CD8-positive, alpha-beta memory T cell (primary cell): ENCODE measurements at regions not wholly inside any gene's neighbourhood (a gene's known extent, or its start where the extent isn't known, plus 50 kb on each side); places are given as distances from the start of the nearest gene placed in this dataset.
A peak's percentile ranks its signal among the peaks of the same experiment; 100 is the strongest.

Experiments
- CTCF ChIA-PET: fragments of 350-600 bp; sonication (Branson Sonifier 250); formaldehyde crosslinking; loops from one replicate; lab custom pipeline; 2021; ENCODE audit warnings: antibody characterized with exemption; lab: Charles Lee
- POLR2A ChIA-PET: fragments of 350-600 bp; sonication (Branson Sonifier 250); formaldehyde crosslinking; loops from one replicate; lab custom pipeline; 2021; ENCODE audit warnings: antibody characterized with exemption; lab: Charles Lee
- DNase-seq, 5 donors: peaks; one replicate each; pipeline versions ENCODE4 v3.0.0 to v3.0.0-alpha.2; 2020 to 2022; ENCODE audit warnings: mixed read lengths in 1 of 5
- H3K27ac ChIP-seq: one replicate; pipeline ENCODE4 v1.7.0; 2013; ENCODE audit warnings: low read depth, mild to moderate bottlenecking, low read length, moderate library complexity
- H3K27me3 ChIP-seq: 2 replicates; pipeline ENCODE4 v1.7.0; 2013; ENCODE audit warnings: low read length, mild to moderate bottlenecking; ENCODE audit not compliant: insufficient read depth, poor library complexity, severe bottlenecking
- H3K36me3 ChIP-seq: 2 replicates; pipeline ENCODE4 v1.7.0; 2013; ENCODE audit warnings: mild to moderate bottlenecking, low read length, moderate library complexity; ENCODE audit not compliant: insufficient read depth
- H3K4me1 ChIP-seq: 2 replicates; pipeline ENCODE4 v1.7.0; 2013; ENCODE audit warnings: mild to moderate bottlenecking, low read length, moderate library complexity; ENCODE audit not compliant: insufficient read depth
- H3K4me3 ChIP-seq: 2 replicates; pipeline ENCODE4 v1.7.0; 2013; ENCODE audit warnings: mild to moderate bottlenecking, low read length
- H3K9me3 ChIP-seq: 2 replicates; pipeline ENCODE4 v1.7.0; 2013; ENCODE audit warnings: mild to moderate bottlenecking, low read length
- H3K27ac Mint-ChIP-seq, 8 donors: one replicate each; pipeline ENCODE4 v1.8.0; 2020 to 2021; ENCODE audit warnings: mixed read lengths in 8 of 8, mild to moderate bottlenecking in 6 of 8, inconsistent platforms in 3 of 8, moderate library complexity in 3 of 8
- H3K27me3 Mint-ChIP-seq, 2 donors: one replicate each; pipeline ENCODE4 v1.8.0; 2020 to 2021; ENCODE audit warnings: mixed read lengths in 2 of 2, mild to moderate bottlenecking in 1 of 2, moderate library complexity in 1 of 2
- H3K36me3 Mint-ChIP-seq, 3 donors: one replicate each; pipeline ENCODE4 v1.8.0; 2020 to 2021; ENCODE audit warnings: mixed read lengths in 3 of 3, inconsistent platforms in 1 of 3, mild to moderate bottlenecking in 1 of 3
- H3K4me1 Mint-ChIP-seq, 3 donors: one replicate each; pipeline ENCODE4 v1.8.0; 2020 to 2021; ENCODE audit warnings: mixed read lengths in 3 of 3, inconsistent platforms in 1 of 3, mild to moderate bottlenecking in 1 of 3
- H3K4me3 Mint-ChIP-seq, 7 donors: one replicate each; pipeline ENCODE4 v1.8.0; 2020 to 2021; ENCODE audit warnings: mixed read lengths in 7 of 7, mild to moderate bottlenecking in 6 of 7, moderate library complexity in 4 of 7, inconsistent platforms in 2 of 7
- H3K9me3 Mint-ChIP-seq, 5 donors: one replicate each; pipeline ENCODE4 v1.8.0; 2020 to 2022; ENCODE audit warnings: mixed read lengths in 5 of 5, mild to moderate bottlenecking in 3 of 5, moderate library complexity in 2 of 5, inconsistent platforms in 1 of 5

DNA sequence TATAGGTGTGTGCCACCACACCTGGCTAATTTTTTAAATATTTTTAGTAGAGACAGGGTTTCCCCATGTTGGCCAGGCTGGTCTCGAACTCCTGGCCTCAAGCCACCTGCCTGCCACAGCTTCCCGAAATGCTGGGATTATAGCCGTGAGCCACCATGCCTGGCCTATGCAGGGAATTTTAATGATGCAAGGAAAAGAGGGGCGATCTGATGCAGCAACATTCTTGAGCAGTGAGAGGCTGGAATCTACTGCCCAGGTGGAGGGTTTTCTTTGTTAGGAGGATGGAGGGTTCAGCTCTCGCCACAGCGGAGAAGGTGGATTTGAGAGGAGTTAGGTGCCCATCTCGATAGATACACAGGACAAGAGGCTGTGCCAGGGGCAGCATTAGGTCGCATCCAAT, 332.3 kb downstream of the GATA3 start:
- Histone ChIP-seq H3K9me3 (no peaks in the 10 kb centered on the region), H3K36me3 (no peaks in the 10 kb centered on the region), H3K27ac (no peak overlapping the region), H3K4me3 (no peak overlapping the region), H3K27me3 (no peaks in the 10 kb centered on the region), H3K4me1 (no peaks in the 10 kb centered on the region)
- ChIA-PET CTCF (interaction anchor here (0.7 kb wide), 1 partner anchor 367 kb away, joined by 3 read pairs; no protein-coding TSS in a partner anchor), POLR2A (no interaction called here)
- no peak for DNase-seq
- Mint-ChIP-seq H3K4me3 (no peak overlapping the region), H3K4me1 (peaks cover 5 to 13% (median 6%) of the 10 kb centered on the region in 3 donors), H3K36me3 (peaks cover 0 to 20% (median 2%) of the 10 kb centered on the region in 3 donors), H3K9me3 (no peaks in the 10 kb centered on the region), H3K27me3 (peaks cover 0 to 1% of the 10 kb centered on the region in 2 donors), H3K27ac (peak overlapping the region in 2 of 8 donors; percentile 44 to 86)

DNA sequence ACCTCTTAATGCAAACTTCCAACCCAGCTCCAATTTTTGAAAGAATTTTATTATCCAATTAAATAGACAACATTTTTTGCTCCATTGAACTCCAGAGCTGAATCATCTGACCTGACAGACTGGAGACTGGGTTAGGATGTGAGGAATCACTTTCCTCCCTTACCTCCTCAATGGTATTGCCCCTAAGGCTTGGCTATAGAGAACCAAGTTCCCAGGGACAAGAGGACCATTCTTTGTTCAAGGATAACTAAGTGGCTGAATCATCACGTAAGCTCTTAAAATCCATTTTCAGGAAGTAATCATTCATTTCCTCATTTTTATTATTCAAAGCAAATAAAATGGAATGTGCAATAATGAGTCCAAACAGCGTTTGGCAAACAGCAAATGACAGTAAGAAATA, 335.1 kb downstream of the GATA3 start:
- Mint-ChIP-seq H3K4me1 (peaks cover 0 to 6% (median 3%) of the 10 kb centered on the region in 3 donors), H3K4me3 (no peak overlapping the region), H3K27me3 (peaks cover 0 to 1% of the 10 kb centered on the region in 2 donors), H3K36me3 (peaks cover 0 to 14% (median 2%) of the 10 kb centered on the region in 3 donors), H3K9me3 (no peaks in the 10 kb centered on the region), H3K27ac (no peak overlapping the region)
- Histone ChIP-seq H3K36me3 (no peaks in the 10 kb centered on the region), H3K4me3 (no peak overlapping the region), H3K27me3 (no peaks in the 10 kb centered on the region), H3K4me1 (no peaks in the 10 kb centered on the region), H3K9me3 (no peaks in the 10 kb centered on the region), H3K27ac (no peak overlapping the region)
- ChIA-PET POLR2A (interaction anchor here (0.8 kb wide), 1 partner anchor 26 kb away, joined by 3 read pairs; no protein-coding TSS in a partner anchor), CTCF (no interaction called here)
- no peak for DNase-seq

DNA sequence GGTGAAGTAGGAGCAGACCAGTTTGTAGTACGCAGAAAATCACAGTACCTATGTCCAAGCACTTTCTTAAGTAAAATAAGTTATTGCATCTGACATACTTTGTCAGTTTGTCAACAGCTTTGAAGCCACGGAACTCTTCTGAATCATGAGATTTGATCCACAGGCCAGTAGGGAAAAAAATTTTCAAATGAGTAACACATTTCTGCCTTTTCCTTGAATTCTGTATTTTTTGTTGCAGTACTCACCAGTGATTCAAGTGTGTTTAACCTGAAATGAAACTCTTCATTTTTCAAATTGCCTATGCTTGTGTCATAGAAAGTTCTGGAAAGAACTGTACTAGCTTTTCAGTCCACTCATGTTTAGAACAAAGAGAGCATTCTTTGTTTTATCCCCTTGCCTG, 337.7 kb downstream of the GATA3 start:
- no peaks in the 10 kb centered on the region for H3K27me3 Mint-ChIP-seq
- H3K4me3 Mint-ChIP-seq: no peak overlapping the region
- H3K9me3 Mint-ChIP-seq: no peaks in the 10 kb centered on the region
- Histone ChIP-seq H3K27me3 (no peaks in the 10 kb centered on the region), H3K4me3 (no peak overlapping the region), H3K27ac (no peak overlapping the region), H3K4me1 (no peaks in the 10 kb centered on the region), H3K9me3 (no peaks in the 10 kb centered on the region), H3K36me3 (no peaks in the 10 kb centered on the region)
- peaks cover 7 to 17% (median 12%) of the 10 kb centered on the region in 3 donors for H3K4me1 Mint-ChIP-seq
- no peak overlapping the region for H3K27ac Mint-ChIP-seq
- DNase-seq: no peak
- ChIA-PET CTCF (interaction anchor here (1.0 kb wide), 1 partner anchor 12 kb away, joined by 3 read pairs; no protein-coding TSS in a partner anchor), POLR2A (no interaction called here)
- peaks cover 0 to 7% (median 1%) of the 10 kb centered on the region in 3 donors for H3K36me3 Mint-ChIP-seq

DNA sequence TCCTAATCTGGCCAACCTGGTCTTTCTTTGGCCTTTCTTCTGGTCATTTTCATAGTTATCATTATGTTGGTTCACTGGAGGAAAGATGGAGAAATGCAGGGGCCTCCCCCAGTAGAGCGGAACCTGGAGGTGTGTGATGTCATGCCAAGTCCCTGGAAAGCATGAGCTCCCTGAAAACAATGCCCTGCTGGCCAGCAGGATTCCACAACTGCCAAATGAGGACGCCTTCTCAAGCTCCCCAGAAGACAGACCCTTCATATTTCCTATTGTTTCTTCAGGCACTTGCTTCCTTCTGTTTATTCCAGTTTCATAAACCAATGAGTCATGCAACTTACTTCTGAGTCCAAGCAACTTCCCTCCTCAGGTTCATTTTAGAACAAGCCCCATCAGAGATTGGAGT, 339.0 kb downstream of the GATA3 start:
- H3K9me3 ChIP-seq: no peaks in the 10 kb centered on the region
- CTCF ChIA-PET: interaction anchor here (0.9 kb wide), 1 partner anchor 11 kb away, joined by 4 read pairs; no protein-coding TSS in a partner anchor

DNA sequence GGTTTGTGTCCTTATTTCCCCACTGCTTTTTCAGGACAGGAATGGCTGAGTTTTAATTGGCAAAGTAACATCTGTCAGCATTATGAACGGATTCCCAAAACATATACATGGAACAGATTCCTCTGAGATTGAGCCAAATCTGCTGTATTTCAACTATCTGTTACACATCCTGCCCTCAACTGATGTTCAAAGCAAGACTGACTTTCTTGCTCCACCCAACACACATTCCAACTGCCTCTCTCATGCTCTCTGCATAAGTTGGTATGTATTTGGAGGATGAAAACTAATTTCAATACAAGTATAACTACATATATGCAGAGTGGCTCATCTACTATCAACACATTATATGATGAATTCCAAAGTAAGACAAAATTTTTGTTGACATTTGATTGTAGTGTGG, 342.2 kb downstream of the GATA3 start:
- Histone ChIP-seq H3K9me3 (no peaks in the 10 kb centered on the region), H3K36me3 (no peaks in the 10 kb centered on the region), H3K4me1 (peaks cover 11% of the 10 kb centered on the region), H3K27ac (no peak overlapping the region), H3K4me3 (no peak overlapping the region), H3K27me3 (no peaks in the 10 kb centered on the region)
- DNase-seq: no peak
- H3K36me3 Mint-ChIP-seq: peaks cover 0 to 1% (median 0%) of the 10 kb centered on the region in 3 donors
- H3K27me3 Mint-ChIP-seq: peaks cover 0 to 1% of the 10 kb centered on the region in 2 donors
- ChIA-PET POLR2A (no interaction called here), CTCF (no interaction called here)
- H3K9me3 Mint-ChIP-seq: no peaks in the 10 kb centered on the region
- H3K27ac Mint-ChIP-seq: peak overlapping the region in 1 of 8 donors; percentile 17
- H3K4me1 Mint-ChIP-seq: peaks cover 31 to 53% (median 43%) of the 10 kb centered on the region in 3 donors
- no peak overlapping the region for H3K4me3 Mint-ChIP-seq

More for the DNA sequence above, 339.0 kb downstream of the GATA3 start:
- no peaks in the 10 kb centered on the region for H3K27me3 Mint-ChIP-seq
- no peak for DNase-seq
- POLR2A ChIA-PET: interaction anchor here (1.5 kb wide), 1 partner anchor 9 kb away, joined by 4 read pairs; no protein-coding TSS in a partner anchor
- no peak overlapping the region for H3K27ac ChIP-seq
- H3K36me3 ChIP-seq: no peaks in the 10 kb centered on the region
- no peaks in the 10 kb centered on the region for H3K4me1 ChIP-seq
- no peak overlapping the region for H3K4me3 ChIP-seq
- no peaks in the 10 kb centered on the region for H3K9me3 Mint-ChIP-seq
- H3K4me3 Mint-ChIP-seq: no peak overlapping the region
- peaks cover 0 to 1% (median 0%) of the 10 kb centered on the region in 3 donors for H3K36me3 Mint-ChIP-seq
- H3K4me1 Mint-ChIP-seq: peaks cover 10 to 23% (median 17%) of the 10 kb centered on the region in 3 donors
- no peak overlapping the region for H3K27ac Mint-ChIP-seq
- H3K27me3 ChIP-seq: no peaks in the 10 kb centered on the region

DNA sequence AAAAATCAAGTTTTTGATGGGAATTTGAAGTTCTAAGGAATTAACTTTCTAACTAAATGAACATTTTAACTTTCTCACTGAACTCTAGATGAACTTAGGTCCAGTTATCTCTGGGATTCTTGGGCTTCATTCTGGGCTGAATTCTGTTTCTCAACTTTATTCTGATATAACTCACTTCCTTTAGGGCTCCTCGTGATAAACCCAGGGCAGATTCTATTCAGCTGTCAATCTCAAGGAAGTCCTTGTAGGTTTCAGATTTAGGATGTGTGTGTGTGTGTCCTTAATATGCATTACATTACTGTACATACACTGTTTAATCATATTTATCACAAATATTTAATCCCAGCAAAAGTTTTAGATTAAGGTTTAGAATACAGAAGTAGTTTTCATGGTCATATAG, 344.3 kb downstream of the GATA3 start:
- Mint-ChIP-seq H3K27me3 (peaks cover 0 to 1% of the 10 kb centered on the region in 2 donors), H3K9me3 (no peaks in the 10 kb centered on the region), H3K4me3 (no peak overlapping the region), H3K36me3 (peaks cover 0 to 1% (median 0%) of the 10 kb centered on the region in 3 donors), H3K4me1 (peaks cover 52 to 67% (median 64%) of the 10 kb centered on the region in 3 donors), H3K27ac (peak overlapping the region in 2 of 8 donors; percentile 20 to 49)
- no peak for DNase-seq
- Histone ChIP-seq H3K9me3 (no peaks in the 10 kb centered on the region), H3K27me3 (no peaks in the 10 kb centered on the region), H3K27ac (no peak overlapping the region), H3K4me3 (no peak overlapping the region), H3K36me3 (no peaks in the 10 kb centered on the region), H3K4me1 (peaks cover 32% of the 10 kb centered on the region)
- ChIA-PET CTCF (interaction anchor here (0.9 kb wide), 1 partner anchor 15 kb away, joined by 3 read pairs; no protein-coding TSS in a partner anchor), POLR2A (interaction anchor here (0.6 kb wide), 1 partner anchor 381 kb away, joined by 5 read pairs; no protein-coding TSS in a partner anchor)

DNA sequence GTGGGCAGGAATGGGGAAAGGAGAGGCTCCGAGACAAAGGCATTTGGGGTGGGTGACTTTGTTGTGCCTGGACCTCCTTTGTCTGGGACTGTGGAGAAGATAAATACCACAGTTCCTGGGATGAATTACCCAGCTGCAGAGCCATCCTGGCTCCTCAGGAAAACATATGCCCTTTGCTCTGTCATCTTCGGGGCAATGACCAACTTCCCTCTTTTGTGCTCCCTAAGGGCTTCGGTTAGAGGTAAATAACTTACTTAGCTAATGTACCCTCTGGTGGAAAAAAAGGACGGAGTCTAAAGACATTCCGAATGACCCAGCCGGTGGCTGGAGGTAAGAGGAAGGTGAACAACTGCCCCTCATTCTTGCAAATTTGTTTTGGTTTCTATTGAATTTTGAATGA, 345.7 kb downstream of the GATA3 start:
- Mint-ChIP-seq H3K36me3 (peaks cover 0 to 1% (median 0%) of the 10 kb centered on the region in 3 donors), H3K9me3 (no peaks in the 10 kb centered on the region), H3K4me1 (peaks cover 61 to 78% (median 75%) of the 10 kb centered on the region in 3 donors), H3K27me3 (peaks cover 0 to 1% of the 10 kb centered on the region in 2 donors), H3K4me3 (no peak overlapping the region), H3K27ac (peak overlapping the region in 3 of 8 donors; percentile 36 to 99 (median 41))
- Histone ChIP-seq H3K27me3 (no peaks in the 10 kb centered on the region), H3K36me3 (no peaks in the 10 kb centered on the region), H3K4me1 (peaks cover 44% of the 10 kb centered on the region), H3K9me3 (no peaks in the 10 kb centered on the region), H3K4me3 (no peak overlapping the region), H3K27ac (no peak overlapping the region)
- POLR2A ChIA-PET: no interaction called here
- no peak for DNase-seq
- CTCF ChIA-PET: no interaction called here

DNA sequence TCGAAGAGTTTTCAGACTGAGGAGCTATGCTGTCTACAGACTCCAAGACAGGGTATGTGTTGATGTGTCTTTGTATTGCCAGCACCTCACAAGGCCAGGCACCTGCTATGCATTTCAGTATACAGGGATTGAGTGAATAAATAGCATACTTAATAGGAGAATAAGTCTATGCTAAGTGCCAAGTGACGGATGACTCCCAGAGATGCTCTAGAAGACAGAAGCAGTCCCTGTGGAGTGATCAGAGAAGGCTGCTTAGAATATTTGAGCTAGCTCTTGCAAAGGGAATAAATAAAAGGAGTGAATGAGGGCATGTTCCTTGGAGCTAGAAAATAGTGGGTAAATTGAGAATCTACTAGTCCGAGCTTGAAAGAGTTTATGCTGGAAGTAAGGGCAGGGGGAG, 346.4 kb downstream of the GATA3 start:
- CTCF ChIA-PET: interaction anchor here (0.7 kb wide), 1 partner anchor 9 kb away, joined by 3 read pairs; no protein-coding TSS in a partner anchor
- Histone ChIP-seq H3K9me3 (no peaks in the 10 kb centered on the region), H3K27me3 (no peaks in the 10 kb centered on the region), H3K27ac (no peak overlapping the region), H3K4me3 (no peak overlapping the region), H3K36me3 (no peaks in the 10 kb centered on the region), H3K4me1 (peaks cover 51% of the 10 kb centered on the region)
- POLR2A ChIA-PET: no interaction called here
- peak overlapping the region in 7 of 8 donors; percentile 53 to 99 (median 95) for H3K27ac Mint-ChIP-seq
- peaks cover 0 to 1% (median 0%) of the 10 kb centered on the region in 3 donors for H3K36me3 Mint-ChIP-seq
- H3K4me1 Mint-ChIP-seq: peaks cover 66 to 83% (median 80%) of the 10 kb centered on the region in 3 donors
- DNase-seq: no peak
- H3K9me3 Mint-ChIP-seq: no peaks in the 10 kb centered on the region
- peaks cover 0 to 1% of the 10 kb centered on the region in 2 donors for H3K27me3 Mint-ChIP-seq
- H3K4me3 Mint-ChIP-seq: peak overlapping the region in 1 of 7 donors; percentile 16
